GM19239 (cell line): ENCODE measurements at regions not wholly inside any gene's neighbourhood (a gene's known extent, or its start where the extent isn't known, plus 50 kb on each side); places are given as distances from the start of the nearest gene placed in this dataset.

Source experiments
- DNase-seq: peaks from one replicate; pipeline ENCODE4 v3.0.0; 2011; ENCODE audit warnings: low spot score; ENCODE audit not compliant: insufficient read length
- FAIRE-seq: peaks from 2 replicates; lab custom pipeline; 2011; peaks lifted over from hg19 to GRCh38; lab: Jason Lieb, UNC

- no peak for DNase-seq
- FAIRE-seq: no peak
These were observed 62.7 kb downstream of the SIK1 start for GRCh38 chr21:43364261-43364510.

DNA sequence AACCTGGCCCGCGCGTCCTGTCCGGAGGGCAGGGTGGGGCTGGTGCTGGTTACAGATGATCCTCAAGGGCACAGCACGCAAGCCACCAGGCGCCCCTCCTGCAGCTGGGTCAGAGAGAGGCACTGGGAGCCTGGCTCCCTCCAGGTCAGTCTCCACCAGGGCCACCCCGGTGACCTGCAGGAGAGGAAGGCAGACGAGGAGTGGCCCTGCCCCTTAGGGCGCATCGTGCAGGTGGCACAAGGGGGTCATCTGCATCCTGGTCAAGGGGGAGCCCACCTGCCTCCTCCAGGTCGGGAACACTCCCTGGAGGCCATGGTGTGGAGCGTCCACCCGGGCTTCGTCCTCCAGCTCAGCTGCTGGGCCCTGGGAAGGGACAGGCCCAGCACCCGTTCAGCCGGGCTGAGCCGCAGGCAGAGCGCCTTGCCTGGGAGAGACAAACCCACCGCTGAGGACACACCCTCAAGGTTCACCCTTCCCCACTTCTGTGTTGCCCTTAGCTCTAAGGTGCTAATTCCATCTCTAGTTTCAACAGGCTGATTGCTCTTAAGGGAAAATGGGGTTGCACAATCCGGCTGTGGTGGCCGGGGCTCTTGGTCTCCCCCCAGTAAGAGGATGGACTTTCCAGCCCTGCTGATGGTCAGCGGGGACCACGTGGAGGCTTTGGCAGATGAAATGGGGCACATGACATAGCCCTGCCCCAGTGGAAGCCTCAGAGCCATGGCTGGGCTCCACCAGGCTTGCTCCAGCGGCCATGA, 63.2 kb downstream of the SIK1 start:
- FAIRE-seq: no peak
- DNase-seq: no peak

DNA sequence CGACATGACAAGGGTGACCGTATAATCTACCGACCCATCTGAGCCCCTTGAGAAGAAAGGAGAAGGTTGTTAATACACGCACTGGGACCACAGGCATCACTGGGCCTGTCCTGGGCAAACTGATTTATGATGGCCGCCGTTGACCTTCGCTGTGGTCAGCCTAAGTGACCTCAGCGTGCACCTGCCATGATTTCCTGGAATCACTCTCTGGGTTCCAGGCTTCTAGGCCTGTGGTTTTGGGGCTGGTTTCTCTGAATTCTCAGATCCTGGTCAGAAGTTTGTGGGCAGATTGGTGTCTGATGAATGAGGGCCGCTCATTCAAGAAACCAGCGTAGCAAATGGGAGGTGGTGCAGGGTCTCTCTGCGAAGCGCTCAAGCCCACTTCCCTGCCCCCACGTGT, 64.0 kb downstream of the SIK1 start:
- FAIRE-seq: no peak
- DNase-seq: no peak

DNA sequence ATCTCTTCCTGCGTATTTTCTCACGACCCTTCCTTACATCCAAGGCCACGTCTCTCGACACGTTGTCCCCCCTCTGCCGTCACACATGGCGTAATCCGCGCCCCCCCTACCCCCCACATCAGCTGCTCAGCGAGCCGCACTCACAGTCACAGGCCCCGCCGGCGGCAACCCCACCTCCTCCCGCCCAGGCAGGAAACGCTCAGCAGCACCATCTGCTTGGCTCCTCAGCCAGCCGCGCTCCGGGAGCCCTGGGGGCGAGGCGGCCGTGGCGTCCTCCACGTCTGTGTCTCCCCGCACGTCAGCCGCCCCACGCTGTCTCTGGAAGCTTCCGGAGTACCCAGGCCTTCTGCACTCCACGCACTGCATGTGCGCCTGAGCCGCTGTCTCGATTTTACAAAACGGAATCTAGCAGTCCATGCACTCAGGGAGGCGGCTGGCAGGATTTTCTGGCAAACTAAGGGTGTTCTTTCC, 64.6 kb downstream of the SIK1 start:
- FAIRE-seq (peak; percentile 96), DNase-seq (peak; percentile 83)

DNA sequence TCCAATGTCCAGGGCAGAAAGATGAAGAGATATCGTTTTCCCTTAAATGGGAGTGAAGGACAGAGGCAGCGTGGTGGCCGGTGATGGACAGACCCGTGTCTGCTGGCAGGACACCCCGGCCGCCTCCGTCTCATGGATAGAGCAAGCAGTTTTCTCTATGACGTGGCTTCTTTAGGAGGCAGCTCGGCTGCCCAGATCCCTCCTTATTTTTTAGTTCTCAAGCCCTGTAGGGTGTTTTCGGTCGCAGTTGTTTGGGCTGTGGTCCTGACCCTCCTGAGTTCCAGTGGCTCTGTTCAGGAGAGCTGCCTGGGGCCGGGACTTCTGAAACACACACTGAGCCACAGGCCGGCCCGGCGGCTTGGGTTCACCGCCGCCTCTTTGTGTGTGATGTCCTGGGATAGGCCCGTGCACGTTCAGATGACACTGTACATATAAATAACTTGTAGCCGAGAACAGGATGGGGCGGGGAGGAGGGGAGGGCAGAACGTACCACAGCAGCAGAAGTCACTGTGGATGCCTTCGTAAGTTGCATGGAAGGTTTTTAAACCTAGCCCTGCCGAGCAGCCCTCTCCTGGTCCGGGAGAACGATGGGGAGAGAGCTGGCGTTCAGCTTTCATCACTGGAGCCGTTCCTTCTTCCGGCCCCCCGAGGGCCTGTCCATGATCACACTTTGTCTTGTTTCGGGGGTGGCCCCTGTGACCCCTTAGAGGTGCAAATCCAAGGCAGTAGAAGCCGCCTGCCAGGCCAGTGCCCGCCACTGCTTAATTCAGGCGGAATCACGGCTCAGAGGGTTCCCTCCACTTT, 65.2 kb downstream of the SIK1 start:
- no peak for FAIRE-seq
- DNase-seq: peak; percentile 62

DNA sequence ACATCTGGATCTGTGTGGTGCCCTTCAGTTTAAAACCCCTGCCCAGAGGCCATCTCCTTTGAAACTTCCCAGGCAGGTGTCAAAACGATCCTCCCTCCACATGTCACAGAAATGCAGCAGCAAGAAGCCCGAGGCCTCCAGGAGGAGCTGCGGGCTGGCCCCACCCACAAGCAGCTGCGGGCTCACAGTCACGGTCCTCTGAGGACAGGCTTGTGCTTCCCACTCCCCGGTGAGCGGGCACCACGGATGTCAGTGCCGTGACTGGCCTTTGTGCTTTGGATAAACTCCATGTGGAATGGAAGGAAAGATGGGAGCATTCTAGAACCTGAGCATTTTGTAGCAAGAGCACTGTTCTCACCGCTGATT, 65.8 kb downstream of the SIK1 start:
- DNase-seq (no peak), FAIRE-seq (no peak)

DNA sequence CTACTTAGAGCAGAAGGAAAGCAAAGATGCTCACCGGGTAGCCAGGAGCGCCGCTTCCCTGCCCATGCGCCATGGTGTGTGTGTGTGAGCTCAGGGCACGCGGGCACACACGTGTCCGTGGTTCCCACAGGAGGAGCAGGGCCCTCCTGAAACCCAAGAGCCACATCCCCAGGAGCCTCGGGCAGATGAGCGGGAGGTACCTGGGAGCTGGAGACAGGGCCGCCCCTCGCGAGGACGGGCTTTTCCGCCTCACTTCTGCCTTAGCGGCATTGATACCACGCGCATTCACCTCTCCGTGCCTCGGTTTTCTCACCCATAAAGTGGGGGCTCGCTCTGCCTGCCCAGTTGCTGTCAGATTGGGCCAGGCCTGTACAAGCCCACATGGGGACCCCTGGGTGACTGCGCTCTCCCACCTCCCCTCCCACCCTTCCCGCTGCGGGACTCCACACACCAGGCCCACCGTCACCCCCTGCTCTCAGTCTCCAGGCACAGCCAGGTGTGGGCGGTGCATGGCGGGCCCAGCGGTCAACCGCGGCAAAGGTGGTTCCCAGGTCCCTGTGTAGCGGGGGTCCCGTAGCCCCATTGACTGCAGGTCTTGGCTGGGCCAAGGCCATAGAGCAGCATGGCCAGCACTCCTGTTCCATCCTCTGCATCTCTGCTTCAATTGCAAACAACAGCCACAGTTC, 66.3 kb downstream of the SIK1 start:
- DNase-seq (no peak), FAIRE-seq (no peak)

GRCh38 chr21:43358940-43359822, 67.8 kb downstream of the SIK1 start:
- no peak for DNase-seq
- FAIRE-seq: no peak

GRCh38 chr21:43357715-43358430, 69.1 kb downstream of the SIK1 start:
- no peak for FAIRE-seq
- no peak for DNase-seq

DNA sequence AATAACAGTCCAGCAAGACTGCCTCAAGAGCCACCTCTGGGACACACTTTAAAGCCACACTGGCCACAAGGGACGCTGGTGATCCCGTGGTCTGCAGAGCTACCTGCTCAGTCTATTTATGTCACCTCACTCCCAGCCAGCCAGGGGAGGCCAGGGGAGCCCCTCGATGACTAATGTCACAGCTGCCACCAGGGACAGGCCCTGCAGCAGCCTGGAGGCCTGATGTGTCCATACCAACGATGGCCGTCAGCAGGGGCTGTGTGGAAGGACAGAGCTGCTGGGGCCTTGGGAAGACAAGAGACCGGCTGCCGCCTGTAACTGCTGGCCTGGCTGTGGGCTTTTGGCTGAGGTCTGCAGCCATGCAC, 71.0 kb downstream of the SIK1 start:
- DNase-seq (no peak), FAIRE-seq (peak; percentile 74)

GRCh38 chr21:43355266-43355924, 71.5 kb downstream of the SIK1 start:
- no peak for FAIRE-seq
- no peak for DNase-seq

GRCh38 chr21:43354666-43355065, 72.3 kb downstream of the SIK1 start:
- DNase-seq: no peak
- FAIRE-seq: peak; percentile 89

- peak; percentile 63 for FAIRE-seq
- no peak for DNase-seq
These were observed 72.9 kb downstream of the SIK1 start for GRCh38 chr21:43354026-43354420.

GRCh38 chr21:43353282-43354025, 73.5 kb downstream of the SIK1 start:
- FAIRE-seq: no peak
- DNase-seq: no peak

DNA sequence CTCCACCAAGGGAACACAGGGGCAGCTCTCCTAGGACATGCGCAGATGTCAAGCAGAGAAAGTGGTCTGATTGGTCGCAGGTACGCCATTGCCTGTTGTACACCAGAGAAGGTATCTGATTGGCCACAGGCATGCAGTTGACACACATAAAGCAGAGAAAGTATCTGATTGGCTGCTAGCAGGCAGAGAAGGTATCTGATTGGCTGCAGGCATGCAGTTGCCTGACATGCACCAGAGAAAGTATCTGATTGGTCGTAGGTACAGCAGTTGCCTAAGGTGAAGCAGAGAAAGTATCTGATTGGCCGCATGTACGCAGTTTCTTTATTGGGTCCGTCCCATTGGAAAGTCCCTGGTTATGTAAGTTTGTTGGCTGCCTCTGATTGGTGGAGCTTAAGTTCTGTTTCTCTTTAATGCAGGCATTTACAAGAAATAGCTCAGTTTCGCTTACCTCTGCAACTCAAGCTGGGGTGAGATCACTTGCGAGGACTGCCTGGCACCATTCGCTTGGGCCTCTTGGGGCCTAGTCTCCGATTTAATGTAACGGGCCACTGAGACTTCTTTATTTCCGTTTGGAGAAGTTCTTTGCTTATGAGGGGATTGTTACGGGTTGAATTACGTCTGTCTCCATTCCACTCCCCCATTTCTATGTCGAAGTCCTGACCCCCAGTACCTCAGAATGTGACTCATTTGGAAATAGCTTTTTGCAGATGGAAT, 74.2 kb downstream of the SIK1 start:
- DNase-seq (peak; percentile 95), FAIRE-seq (peak; percentile 100)

- DNase-seq: no peak
These were observed 74.8 kb downstream of the SIK1 start for GRCh38 chr21:43352154-43352537.

DNA sequence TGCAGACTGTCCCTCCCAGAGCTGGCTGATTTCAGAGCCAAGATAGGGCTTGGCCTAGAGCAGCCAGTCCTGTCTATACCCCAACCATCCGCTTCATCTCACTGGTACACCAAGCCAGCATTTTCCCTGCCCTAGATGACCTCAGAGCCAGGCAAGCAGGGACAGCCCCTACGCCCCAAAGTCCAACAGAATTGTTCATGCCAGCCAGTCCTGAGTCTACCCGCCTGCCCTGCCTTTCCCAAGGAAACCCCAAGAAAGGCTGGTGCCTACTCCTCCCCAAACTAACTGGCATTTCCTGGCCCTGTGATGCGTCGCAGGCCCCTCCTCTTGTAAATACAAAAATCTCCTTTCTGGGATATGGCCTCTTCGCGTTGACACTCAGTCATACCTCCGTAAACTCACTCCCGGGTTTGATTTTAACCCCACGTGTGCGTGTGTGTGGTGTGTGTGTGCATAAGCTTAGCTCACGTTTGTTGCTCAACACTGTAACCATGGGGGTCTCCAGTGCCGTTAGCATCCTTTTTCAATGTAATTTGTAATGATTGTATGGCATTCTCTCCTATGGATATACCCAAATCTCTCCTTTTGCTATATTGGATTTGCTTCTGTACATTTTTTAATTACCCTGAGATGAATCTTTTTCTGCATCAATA, 75.3 kb downstream of the SIK1 start:
- FAIRE-seq: no peak

More at GRCh38 chr21:43352154-43352537, 74.8 kb downstream of the SIK1 start:
- no peak for FAIRE-seq

More for the DNA sequence above, 75.3 kb downstream of the SIK1 start:
- DNase-seq: no peak
